Astrocyte (in vitro differentiated cells and primary cell): ENCODE measurements at regions not wholly inside any gene's neighbourhood (a gene's known extent, or its start where the extent isn't known, plus 50 kb on each side); places are given as distances from the start of the nearest gene placed in this dataset.

Experiments used
- CTCF ChIP-seq: IDR thresholded peaks from 2 replicates; pipeline ENCODE4 v1.5.1; 2011; ENCODE audit warnings: low read depth, mild to moderate bottlenecking, inconsistent platforms, low read length, moderate library complexity; ENCODE audit not compliant: insufficient read depth
- EZH2 ChIP-seq: IDR thresholded peaks from 2 replicates; pipeline ENCODE4 v1.6.1; 2012; ENCODE audit warnings: mild to moderate bottlenecking, low read length, inconsistent platforms; ENCODE audit not compliant: insufficient read depth

DNA sequence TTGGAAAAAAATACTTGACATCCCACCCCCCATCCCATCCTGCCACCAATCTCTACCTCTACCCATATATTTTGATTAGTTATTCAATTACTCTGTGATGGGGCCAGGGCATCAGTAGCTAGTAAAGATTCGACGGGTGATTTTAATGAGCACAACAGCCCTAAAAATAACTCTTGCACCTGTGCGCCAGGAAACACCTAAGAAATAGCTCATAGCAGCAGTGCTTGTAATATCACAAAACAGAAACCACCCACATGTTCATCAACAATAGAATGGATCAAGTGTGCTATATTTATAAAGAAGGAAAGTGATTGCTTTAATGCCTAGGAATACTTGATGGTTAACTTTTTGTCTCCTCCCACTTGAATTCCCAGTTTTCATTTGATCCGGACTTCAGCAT lies 225.6 kb upstream of the LCORL start:
- no peak for TF ChIP-seq CTCF
- no peak for TF ChIP-seq EZH2
